Stimulated activated naive B cell treated with anti-CD40 and anti-IgM and Interleukin-4, amounts not matched to agents 10 μg/mL and 1 μg/mL and 100 μg/mL, for 72 hours (primary cell): ENCODE measurements at regions not wholly inside any gene's neighbourhood (a gene's known extent, or its start where the extent isn't known, plus 50 kb on each side); places are given as distances from the start of the nearest gene placed in this dataset.
A peak's percentile ranks its signal among the peaks of the same experiment; 100 is the strongest.

Source experiments
- ATAC-seq, 2 donors: fragments of 150-1000 bp; cut with Tn5 transposase; replicated peaks; 2 replicates each; pipeline ENCODE4 v1.10.0; 2021; ENCODE audit warnings: moderate library complexity in 1 of 2
- DNase-seq: peaks from one replicate; pipeline ENCODE4 v3.0.0; 2021
- H3K27ac Mint-ChIP-seq: one replicate; pipeline ENCODE4 v1.8.0; 2022; ENCODE audit warnings: mild to moderate bottlenecking, mixed read lengths
- H3K27me3 Mint-ChIP-seq, 2 donors: one replicate each; pipeline ENCODE4 v1.8.0; 2022; ENCODE audit warnings: mixed read lengths in 2 of 2
- H3K36me3 Mint-ChIP-seq, 2 donors: one replicate each; pipeline ENCODE4 v1.8.0; 2022; ENCODE audit warnings: mixed read lengths in 2 of 2, mild to moderate bottlenecking in 1 of 2
- H3K4me1 Mint-ChIP-seq, 2 donors: one replicate each; pipeline ENCODE4 v1.8.0; 2022; ENCODE audit warnings: mixed read lengths in 2 of 2, mild to moderate bottlenecking in 1 of 2
- H3K4me3 Mint-ChIP-seq, 2 donors: one replicate each; pipeline ENCODE4 v1.8.0; 2022; ENCODE audit warnings: mild to moderate bottlenecking in 2 of 2, mixed read lengths in 2 of 2, moderate library complexity in 1 of 2
- H3K9me3 Mint-ChIP-seq, 2 donors: one replicate each; pipeline ENCODE4 v1.8.0; 2022; ENCODE audit warnings: mixed read lengths in 2 of 2, mild to moderate bottlenecking in 1 of 2

GRCh38 chr5:96590796-96591195 lies 71.4 kb upstream of the CAST start:
- Mint-ChIP-seq H3K27me3 (peaks cover 12 to 16% of the 10 kb centered on the region in 2 donors), H3K9me3 (no peaks in the 10 kb centered on the region), H3K36me3 (no peaks in the 10 kb centered on the region)

GRCh38 chr5:96595300-96596090 lies 66.7 kb upstream of the CAST start:
- ATAC-seq (peak in 1 of 2 donors; percentile 50), DNase-seq (no peak)

More at GRCh38 chr5:96590796-96591195, 71.4 kb upstream of the CAST start:
- ATAC-seq = no peak
- Mint-ChIP-seq H3K4me3 (no peak overlapping the region), H3K4me1 (no peaks in the 10 kb centered on the region), H3K27ac (no peak overlapping the region)
- no peak for DNase-seq

GRCh38 chr5:96597438-96598020 lies 64.6 kb upstream of the CAST start:
- Mint-ChIP-seq H3K4me1 (no peaks in the 10 kb centered on the region), H3K27me3 (peaks cover 22 to 42% of the 10 kb centered on the region in 2 donors), H3K9me3 (no peaks in the 10 kb centered on the region), H3K27ac (no peak overlapping the region), H3K4me3 (no peak overlapping the region), H3K36me3 (no peaks in the 10 kb centered on the region)
- DNase-seq (no peak), ATAC-seq (no peak)

More at GRCh38 chr5:96595300-96596090, 66.7 kb upstream of the CAST start:
- Mint-ChIP-seq H3K27me3 (peaks cover 17 to 35% of the 10 kb centered on the region in 2 donors), H3K27ac (no peak overlapping the region), H3K4me1 (no peaks in the 10 kb centered on the region), H3K4me3 (no peak overlapping the region), H3K36me3 (no peaks in the 10 kb centered on the region), H3K9me3 (no peaks in the 10 kb centered on the region)

- no peaks in the 10 kb centered on the region for H3K36me3 Mint-ChIP-seq
- DNase-seq = no peak
- no peak overlapping the region for H3K27ac Mint-ChIP-seq
- H3K4me3 Mint-ChIP-seq = no peak overlapping the region
- no peak for ATAC-seq
- H3K9me3 Mint-ChIP-seq = no peaks in the 10 kb centered on the region
- H3K4me1 Mint-ChIP-seq = no peaks in the 10 kb centered on the region
- peaks cover 10 to 26% of the 10 kb centered on the region in 2 donors for H3K27me3 Mint-ChIP-seq
Measured at GRCh38 chr5:96601200-96601599, 61.0 kb upstream of the CAST start.

GRCh38 chr5:96601715-96602244 lies 60.4 kb upstream of the CAST start:
- no peaks in the 10 kb centered on the region for H3K36me3 Mint-ChIP-seq
- H3K4me3 Mint-ChIP-seq = no peak overlapping the region
- H3K27me3 Mint-ChIP-seq = peaks cover 10 to 25% of the 10 kb centered on the region in 2 donors
- H3K9me3 Mint-ChIP-seq = no peaks in the 10 kb centered on the region
- DNase-seq (peak; percentile 28), ATAC-seq (peak; percentile 83 to 87)
- no peak overlapping the region for H3K27ac Mint-ChIP-seq
- H3K4me1 Mint-ChIP-seq = no peaks in the 10 kb centered on the region

GRCh38 chr5:96602776-96603175 lies 59.4 kb upstream of the CAST start:
- Mint-ChIP-seq H3K27ac (no peak overlapping the region), H3K4me1 (no peaks in the 10 kb centered on the region), H3K4me3 (no peak overlapping the region), H3K36me3 (no peaks in the 10 kb centered on the region), H3K27me3 (peaks cover 5 to 19% of the 10 kb centered on the region in 2 donors), H3K9me3 (no peaks in the 10 kb centered on the region)
- ATAC-seq = no peak
- DNase-seq = no peak

GRCh38 chr5:96605144-96605837 lies 56.9 kb upstream of the CAST start:
- Mint-ChIP-seq H3K4me3 (no peak overlapping the region), H3K36me3 (no peaks in the 10 kb centered on the region), H3K9me3 (peaks cover 0 to 2% of the 10 kb centered on the region in 2 donors), H3K27me3 (peaks cover 11% of the 10 kb centered on the region in 2 donors), H3K4me1 (no peaks in the 10 kb centered on the region), H3K27ac (no peak overlapping the region)
- no peak for DNase-seq
- no peak for ATAC-seq

GRCh38 chr5:96609369-96609768 lies 52.8 kb upstream of the CAST start:
- Mint-ChIP-seq H3K27me3 (peaks cover 15 to 32% of the 10 kb centered on the region in 2 donors), H3K4me1 (peaks cover 4% of the 10 kb centered on the region in 2 donors), H3K27ac (no peak overlapping the region), H3K4me3 (no peak overlapping the region), H3K9me3 (peaks cover 0 to 2% of the 10 kb centered on the region in 2 donors), H3K36me3 (no peaks in the 10 kb centered on the region)
- DNase-seq (no peak), ATAC-seq (no peak)

GRCh38 chr5:96610747-96611146 lies 51.4 kb upstream of the CAST start:
- no peak for DNase-seq
- no peak for ATAC-seq
- Mint-ChIP-seq H3K4me3 (no peak overlapping the region), H3K36me3 (no peaks in the 10 kb centered on the region), H3K27ac (no peak overlapping the region), H3K27me3 (peaks cover 19 to 37% of the 10 kb centered on the region in 2 donors), H3K4me1 (peaks cover 8 to 10% of the 10 kb centered on the region in 2 donors), H3K9me3 (peaks cover 0 to 2% of the 10 kb centered on the region in 2 donors)

- no peak overlapping the region for H3K4me3 Mint-ChIP-seq
- peaks cover 8 to 10% of the 10 kb centered on the region in 2 donors for H3K4me1 Mint-ChIP-seq
- no peaks in the 10 kb centered on the region for H3K36me3 Mint-ChIP-seq
- H3K27me3 Mint-ChIP-seq = peaks cover 19 to 37% of the 10 kb centered on the region in 2 donors
- H3K9me3 Mint-ChIP-seq = peaks cover 0 to 2% of the 10 kb centered on the region in 2 donors
- DNase-seq = no peak
- no peak for ATAC-seq
- H3K27ac Mint-ChIP-seq = no peak overlapping the region
Measured at GRCh38 chr5:96611946-96612345, 50.2 kb upstream of the CAST start.
